HepG2 (cell line): ENCODE measurements at regions not wholly inside any gene's neighbourhood (a gene's known extent, or its start where the extent isn't known, plus 50 kb on each side); places are given as distances from the start of the nearest gene placed in this dataset.
A peak's percentile ranks its signal among the peaks of the same experiment; 100 is the strongest.

Experiments
- ADNP ChIP-seq: sonication (generic); formaldehyde crosslinking; IDR thresholded peaks from 2 replicates; pipeline ENCODE4 v1.4.0; 2020; ENCODE audit warnings: missing genetic modification reagents
- GLI4 ChIP-seq: sonication (generic); formaldehyde crosslinking; IDR thresholded peaks from 2 replicates; pipeline ENCODE4 v1.5.1; 2020; ENCODE audit warnings: missing genetic modification reagents, mild to moderate bottlenecking, moderate library complexity, borderline replicate concordance
- MTA3 ChIP-seq: sonication (generic); formaldehyde crosslinking; IDR thresholded peaks from 2 replicates; pipeline ENCODE4 v1.4.0; 2020; ENCODE audit warnings: missing genetic modification reagents
- RXRA ChIP-seq: sonication (generic); formaldehyde crosslinking; IDR thresholded peaks from 2 replicates; pipeline ENCODE4 v1.5.1; 2020; ENCODE audit warnings: missing genetic modification reagents
- ZNF274 ChIP-seq: sonication (generic); formaldehyde crosslinking; IDR thresholded peaks from 2 replicates; pipeline ENCODE4 v1.5.1; 2020; ENCODE audit warnings: mild to moderate bottlenecking, missing genetic modification reagents
- ZNF746 ChIP-seq: sonication (generic); formaldehyde crosslinking; IDR thresholded peaks from 2 replicates; pipeline ENCODE4 v1.8.0; 2022; ENCODE audit warnings: mild to moderate bottlenecking, missing genetic modification reagents
- TF ChIP-seq, protein P1 (sequence below): sonication (generic); formaldehyde crosslinking; IDR thresholded peaks from 2 replicates; pipeline ENCODE4 v1.5.0; 2020; ENCODE audit warnings: mild to moderate bottlenecking, missing genetic modification reagents, borderline replicate concordance
- TF ChIP-seq, protein P2 (sequence below): sonication (generic); formaldehyde crosslinking; IDR thresholded peaks from 2 replicates; pipeline ENCODE4 v1.5.1; 2020; ENCODE audit warnings: mild to moderate bottlenecking, missing genetic modification reagents, moderate library complexity
- TF ChIP-seq, protein P3 (sequence below): sonication (generic); formaldehyde crosslinking; IDR thresholded peaks from 2 replicates; pipeline ENCODE4 v1.4.0; 2020; ENCODE audit warnings: missing genetic modification reagents
- TF ChIP-seq, protein P4 (sequence below): sonication (generic); formaldehyde crosslinking; IDR thresholded peaks from 2 replicates; pipeline ENCODE4 v1.4.0; 2020; ENCODE audit warnings: missing genetic modification reagents

DNA sequence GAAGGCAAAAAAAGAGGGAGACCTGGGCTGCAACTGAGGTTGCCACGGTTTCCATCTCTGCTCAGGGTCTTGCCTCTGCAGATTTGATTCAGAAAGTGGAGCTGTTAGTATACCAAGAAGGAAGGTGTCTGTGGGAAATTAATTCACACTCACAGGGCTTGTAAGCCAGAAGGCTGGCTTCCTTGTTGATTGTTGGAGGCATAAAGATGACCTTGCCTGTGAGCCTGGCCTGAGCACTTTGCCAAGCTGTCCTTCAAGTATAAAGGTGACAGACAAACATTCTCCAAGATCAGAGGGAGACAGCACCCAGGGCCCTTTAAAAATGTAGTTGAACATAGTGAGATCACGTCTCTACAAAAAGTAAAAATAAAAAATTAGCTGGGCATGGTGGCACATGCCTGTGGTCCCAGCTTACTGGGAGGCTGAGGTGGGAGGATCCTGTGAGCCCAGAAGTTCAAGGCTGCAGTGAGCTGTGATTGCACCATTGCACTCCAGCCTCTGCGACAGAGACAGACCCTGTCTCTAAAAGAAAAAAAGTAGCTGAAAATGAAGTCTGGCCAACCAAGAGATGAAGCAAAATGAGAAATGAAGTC is 91.2 kb upstream of the UXS1 start (continued):
- TF ChIP-seq, protein P1, sequence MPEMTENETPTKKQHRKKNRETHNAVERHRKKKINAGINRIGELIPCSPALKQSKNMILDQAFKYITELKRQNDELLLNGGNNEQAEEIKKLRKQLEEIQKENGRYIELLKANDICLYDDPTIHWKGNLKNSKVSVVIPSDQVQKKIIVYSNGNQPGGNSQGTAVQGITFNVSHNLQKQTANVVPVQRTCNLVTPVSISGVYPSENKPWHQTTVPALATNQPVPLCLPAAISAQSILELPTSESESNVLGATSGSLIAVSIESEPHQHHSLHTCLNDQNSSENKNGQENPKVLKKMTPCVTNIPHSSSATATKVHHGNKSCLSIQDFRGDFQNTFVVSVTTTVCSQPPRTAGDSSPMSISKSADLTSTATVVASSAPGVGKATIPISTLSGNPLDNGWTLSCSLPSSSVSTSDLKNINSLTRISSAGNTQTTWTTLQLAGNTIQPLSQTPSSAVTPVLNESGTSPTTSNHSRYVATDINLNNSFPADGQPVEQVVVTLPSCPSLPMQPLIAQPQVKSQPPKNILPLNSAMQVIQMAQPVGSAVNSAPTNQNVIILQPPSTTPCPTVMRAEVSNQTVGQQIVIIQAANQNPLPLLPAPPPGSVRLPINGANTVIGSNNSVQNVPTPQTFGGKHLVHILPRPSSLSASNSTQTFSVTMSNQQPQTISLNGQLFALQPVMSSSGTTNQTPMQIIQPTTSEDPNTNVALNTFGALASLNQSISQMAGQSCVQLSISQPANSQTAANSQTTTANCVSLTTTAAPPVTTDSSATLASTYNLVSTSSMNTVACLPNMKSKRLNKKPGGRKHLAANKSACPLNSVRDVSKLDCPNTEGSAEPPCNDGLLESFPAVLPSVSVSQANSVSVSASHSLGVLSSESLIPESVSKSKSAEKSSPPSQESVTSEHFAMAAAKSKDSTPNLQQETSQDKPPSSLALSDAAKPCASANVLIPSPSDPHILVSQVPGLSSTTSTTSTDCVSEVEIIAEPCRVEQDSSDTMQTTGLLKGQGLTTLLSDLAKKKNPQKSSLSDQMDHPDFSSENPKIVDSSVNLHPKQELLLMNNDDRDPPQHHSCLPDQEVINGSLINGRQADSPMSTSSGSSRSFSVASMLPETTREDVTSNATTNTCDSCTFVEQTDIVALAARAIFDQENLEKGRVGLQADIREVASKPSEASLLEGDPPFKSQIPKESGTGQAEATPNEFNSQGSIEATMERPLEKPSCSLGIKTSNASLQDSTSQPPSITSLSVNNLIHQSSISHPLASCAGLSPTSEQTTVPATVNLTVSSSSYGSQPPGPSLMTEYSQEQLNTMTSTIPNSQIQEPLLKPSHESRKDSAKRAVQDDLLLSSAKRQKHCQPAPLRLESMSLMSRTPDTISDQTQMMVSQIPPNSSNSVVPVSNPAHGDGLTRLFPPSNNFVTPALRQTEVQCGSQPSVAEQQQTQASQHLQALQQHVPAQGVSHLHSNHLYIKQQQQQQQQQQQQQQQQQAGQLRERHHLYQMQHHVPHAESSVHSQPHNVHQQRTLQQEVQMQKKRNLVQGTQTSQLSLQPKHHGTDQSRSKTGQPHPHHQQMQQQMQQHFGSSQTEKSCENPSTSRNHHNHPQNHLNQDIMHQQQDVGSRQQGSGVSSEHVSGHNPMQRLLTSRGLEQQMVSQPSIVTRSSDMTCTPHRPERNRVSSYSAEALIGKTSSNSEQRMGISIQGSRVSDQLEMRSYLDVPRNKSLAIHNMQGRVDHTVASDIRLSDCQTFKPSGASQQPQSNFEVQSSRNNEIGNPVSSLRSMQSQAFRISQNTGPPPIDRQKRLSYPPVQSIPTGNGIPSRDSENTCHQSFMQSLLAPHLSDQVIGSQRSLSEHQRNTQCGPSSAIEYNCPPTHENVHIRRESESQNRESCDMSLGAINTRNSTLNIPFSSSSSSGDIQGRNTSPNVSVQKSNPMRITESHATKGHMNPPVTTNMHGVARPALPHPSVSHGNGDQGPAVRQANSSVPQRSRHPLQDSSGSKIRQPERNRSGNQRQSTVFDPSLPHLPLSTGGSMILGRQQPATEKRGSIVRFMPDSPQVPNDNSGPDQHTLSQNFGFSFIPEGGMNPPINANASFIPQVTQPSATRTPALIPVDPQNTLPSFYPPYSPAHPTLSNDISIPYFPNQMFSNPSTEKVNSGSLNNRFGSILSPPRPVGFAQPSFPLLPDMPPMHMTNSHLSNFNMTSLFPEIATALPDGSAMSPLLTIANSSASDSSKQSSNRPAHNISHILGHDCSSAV (CRISPR knock-in tag), result no peak
- TF ChIP-seq ADNP (CRISPR knock-in tag) (no peak), MTA3 (CRISPR knock-in tag) (no peak), ZNF274 (CRISPR knock-in tag) (no peak), ZNF746 (no peak), RXRA (CRISPR knock-in tag) (no peak; the same call in 1 of the 2 replicates), GLI4 (CRISPR knock-in tag) (no peak)
- TF ChIP-seq, protein P2, sequence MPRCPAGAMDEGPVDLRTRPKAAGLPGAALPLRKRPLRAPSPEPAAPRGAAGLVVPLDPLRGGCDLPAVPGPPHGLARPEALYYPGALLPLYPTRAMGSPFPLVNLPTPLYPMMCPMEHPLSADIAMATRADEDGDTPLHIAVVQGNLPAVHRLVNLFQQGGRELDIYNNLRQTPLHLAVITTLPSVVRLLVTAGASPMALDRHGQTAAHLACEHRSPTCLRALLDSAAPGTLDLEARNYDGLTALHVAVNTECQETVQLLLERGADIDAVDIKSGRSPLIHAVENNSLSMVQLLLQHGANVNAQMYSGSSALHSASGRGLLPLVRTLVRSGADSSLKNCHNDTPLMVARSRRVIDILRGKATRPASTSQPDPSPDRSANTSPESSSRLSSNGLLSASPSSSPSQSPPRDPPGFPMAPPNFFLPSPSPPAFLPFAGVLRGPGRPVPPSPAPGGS (CRISPR knock-in tag), result 0 out of 2 replicates have a peak, but pooled peaks have one; percentile 28
- TF ChIP-seq, protein P3, sequence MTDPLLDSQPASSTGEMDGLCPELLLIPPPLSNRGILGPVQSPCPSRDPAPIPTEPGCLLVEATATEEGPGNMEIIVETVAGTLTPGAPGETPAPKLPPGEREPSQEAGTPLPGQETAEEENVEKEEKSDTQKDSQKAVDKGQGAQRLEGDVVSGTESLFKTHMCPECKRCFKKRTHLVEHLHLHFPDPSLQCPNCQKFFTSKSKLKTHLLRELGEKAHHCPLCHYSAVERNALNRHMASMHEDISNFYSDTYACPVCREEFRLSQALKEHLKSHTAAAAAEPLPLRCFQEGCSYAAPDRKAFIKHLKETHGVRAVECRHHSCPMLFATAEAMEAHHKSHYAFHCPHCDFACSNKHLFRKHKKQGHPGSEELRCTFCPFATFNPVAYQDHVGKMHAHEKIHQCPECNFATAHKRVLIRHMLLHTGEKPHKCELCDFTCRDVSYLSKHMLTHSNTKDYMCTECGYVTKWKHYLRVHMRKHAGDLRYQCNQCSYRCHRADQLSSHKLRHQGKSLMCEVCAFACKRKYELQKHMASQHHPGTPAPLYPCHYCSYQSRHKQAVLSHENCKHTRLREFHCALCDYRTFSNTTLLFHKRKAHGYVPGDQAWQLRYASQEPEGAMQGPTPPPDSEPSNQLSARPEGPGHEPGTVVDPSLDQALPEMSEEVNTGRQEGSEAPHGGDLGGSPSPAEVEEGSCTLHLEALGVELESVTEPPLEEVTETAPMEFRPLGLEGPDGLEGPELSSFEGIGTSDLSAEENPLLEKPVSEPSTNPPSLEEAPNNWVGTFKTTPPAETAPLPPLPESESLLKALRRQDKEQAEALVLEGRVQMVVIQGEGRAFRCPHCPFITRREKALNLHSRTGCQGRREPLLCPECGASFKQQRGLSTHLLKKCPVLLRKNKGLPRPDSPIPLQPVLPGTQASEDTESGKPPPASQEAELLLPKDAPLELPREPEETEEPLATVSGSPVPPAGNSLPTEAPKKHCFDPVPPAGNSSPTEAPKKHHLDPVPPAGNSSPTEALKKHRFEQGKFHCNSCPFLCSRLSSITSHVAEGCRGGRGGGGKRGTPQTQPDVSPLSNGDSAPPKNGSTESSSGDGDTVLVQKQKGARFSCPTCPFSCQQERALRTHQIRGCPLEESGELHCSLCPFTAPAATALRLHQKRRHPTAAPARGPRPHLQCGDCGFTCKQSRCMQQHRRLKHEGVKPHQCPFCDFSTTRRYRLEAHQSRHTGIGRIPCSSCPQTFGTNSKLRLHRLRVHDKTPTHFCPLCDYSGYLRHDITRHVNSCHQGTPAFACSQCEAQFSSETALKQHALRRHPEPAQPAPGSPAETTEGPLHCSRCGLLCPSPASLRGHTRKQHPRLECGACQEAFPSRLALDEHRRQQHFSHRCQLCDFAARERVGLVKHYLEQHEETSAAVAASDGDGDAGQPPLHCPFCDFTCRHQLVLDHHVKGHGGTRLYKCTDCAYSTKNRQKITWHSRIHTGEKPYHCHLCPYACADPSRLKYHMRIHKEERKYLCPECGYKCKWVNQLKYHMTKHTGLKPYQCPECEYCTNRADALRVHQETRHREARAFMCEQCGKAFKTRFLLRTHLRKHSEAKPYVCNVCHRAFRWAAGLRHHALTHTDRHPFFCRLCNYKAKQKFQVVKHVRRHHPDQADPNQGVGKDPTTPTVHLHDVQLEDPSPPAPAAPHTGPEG, result no peak
- TF ChIP-seq, protein P4, sequence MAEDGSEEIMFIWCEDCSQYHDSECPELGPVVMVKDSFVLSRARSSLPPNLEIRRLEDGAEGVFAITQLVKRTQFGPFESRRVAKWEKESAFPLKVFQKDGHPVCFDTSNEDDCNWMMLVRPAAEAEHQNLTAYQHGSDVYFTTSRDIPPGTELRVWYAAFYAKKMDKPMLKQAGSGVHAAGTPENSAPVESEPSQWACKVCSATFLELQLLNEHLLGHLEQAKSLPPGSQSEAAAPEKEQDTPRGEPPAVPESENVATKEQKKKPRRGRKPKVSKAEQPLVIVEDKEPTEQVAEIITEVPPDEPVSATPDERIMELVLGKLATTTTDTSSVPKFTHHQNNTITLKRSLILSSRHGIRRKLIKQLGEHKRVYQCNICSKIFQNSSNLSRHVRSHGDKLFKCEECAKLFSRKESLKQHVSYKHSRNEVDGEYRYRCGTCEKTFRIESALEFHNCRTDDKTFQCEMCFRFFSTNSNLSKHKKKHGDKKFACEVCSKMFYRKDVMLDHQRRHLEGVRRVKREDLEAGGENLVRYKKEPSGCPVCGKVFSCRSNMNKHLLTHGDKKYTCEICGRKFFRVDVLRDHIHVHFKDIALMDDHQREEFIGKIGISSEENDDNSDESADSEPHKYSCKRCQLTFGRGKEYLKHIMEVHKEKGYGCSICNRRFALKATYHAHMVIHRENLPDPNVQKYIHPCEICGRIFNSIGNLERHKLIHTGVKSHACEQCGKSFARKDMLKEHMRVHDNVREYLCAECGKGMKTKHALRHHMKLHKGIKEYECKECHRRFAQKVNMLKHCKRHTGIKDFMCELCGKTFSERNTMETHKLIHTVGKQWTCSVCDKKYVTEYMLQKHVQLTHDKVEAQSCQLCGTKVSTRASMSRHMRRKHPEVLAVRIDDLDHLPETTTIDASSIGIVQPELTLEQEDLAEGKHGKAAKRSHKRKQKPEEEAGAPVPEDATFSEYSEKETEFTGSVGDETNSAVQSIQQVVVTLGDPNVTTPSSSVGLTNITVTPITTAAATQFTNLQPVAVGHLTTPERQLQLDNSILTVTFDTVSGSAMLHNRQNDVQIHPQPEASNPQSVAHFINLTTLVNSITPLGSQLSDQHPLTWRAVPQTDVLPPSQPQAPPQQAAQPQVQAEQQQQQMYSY (CRISPR knock-in tag), result no peak
